GM10248 (cell line): ENCODE measurements at regions not wholly inside any gene's neighbourhood (a gene's known extent, or its start where the extent isn't known, plus 50 kb on each side); places are given as distances from the start of the nearest gene placed in this dataset.
"Not testable (repeated sequence)": the region's sequence is repeated elsewhere in the genome, so short reads cannot be mapped to it uniquely, and the experiment has no call there.

Source experiments
- CTCF ChIA-PET: fragments of 300-600 bp; sonication (Branson Sonifier 250); formaldehyde crosslinking; extraction: SDS; loops from one replicate; lab custom pipeline; 2021; ENCODE audit warnings: antibody characterized with exemption; lab: Yijun Ruan, JAX
- POLR2A ChIA-PET: fragments of 350-650 bp; sonication (Branson Sonifier 250); formaldehyde crosslinking; extraction: SDS; loops from one replicate; lab custom pipeline; 2020; ENCODE audit warnings: antibody characterized with exemption; lab: Yijun Ruan, JAX
- DNase-seq: peaks from one replicate; pipeline ENCODE4 v3.0.0; 2012; ENCODE audit errors: extremely low spot score
- CTCF ChIP-seq: IDR thresholded peaks from 2 replicates; pipeline ENCODE4 v1.5.1; 2012; ENCODE audit warnings: mild to moderate bottlenecking, low read depth; ENCODE audit errors: extremely low read depth, missing control alignments, control extremely low read depth

GRCh38 chrX:113514906-113515305 is 674.3 kb upstream of the AMOT start:
- TF ChIP-seq CTCF: no peak
- POLR2A ChIA-PET: no interaction called here
- DNase-seq: no peak
- CTCF ChIA-PET: no interaction called here

GRCh38 chrX:113512700-113513395 is 672.2 kb upstream of the AMOT start:
- TF ChIP-seq CTCF: no peak
- POLR2A ChIA-PET: no interaction called here
- no peak for DNase-seq
- CTCF ChIA-PET: no interaction called here

GRCh38 chrX:113510586-113510985 is 670.0 kb upstream of the AMOT start:
- ChIA-PET CTCF (no interaction called here), POLR2A (no interaction called here)
- TF ChIP-seq CTCF: no peak
- DNase-seq: no peak

GRCh38 chrX:113492895-113493294 is 652.3 kb upstream of the AMOT start:
- no peak for TF ChIP-seq CTCF
- ChIA-PET POLR2A (no interaction called here), CTCF (no interaction called here)
- no peak for DNase-seq

GRCh38 chrX:113473418-113473817 is 632.8 kb upstream of the AMOT start:
- DNase-seq: no peak
- ChIA-PET CTCF (no interaction called here), POLR2A (no interaction called here)
- no peak for TF ChIP-seq CTCF

- CTCF ChIA-PET, DNase-seq, POLR2A ChIA-PET: not testable (repeated sequence)
These were observed 632.4 kb upstream of the AMOT start for GRCh38 chrX:113473015-113473414.

GRCh38 chrX:113470166-113470565 is 629.5 kb upstream of the AMOT start:
- ChIA-PET POLR2A (no interaction called here), CTCF (no interaction called here)
- no peak for TF ChIP-seq CTCF
- no peak for DNase-seq
